Smooth muscle cell (in vitro differentiated cells): ENCODE measurements at regions not wholly inside any gene's neighbourhood (a gene's known extent, or its start where the extent isn't known, plus 50 kb on each side); places are given as distances from the start of the nearest gene placed in this dataset.
"Not testable (repeated sequence)": the region's sequence is repeated elsewhere in the genome, so short reads cannot be mapped to it uniquely, and the experiment has no call there.

ENCODE experiments used
- DNase-seq: peaks from one replicate; lab custom pipeline; 2025; ENCODE audit not compliant: unreplicated experiment; lab: John Stamatoyannopoulos, UW
- H2AFZ ChIP-seq: fragments of 200-600 bp; sonication (generic); 2 replicates; pipeline ENCODE4 v1.6.0; 2016; ENCODE audit warnings: antibody characterized with exemption, low read depth, mild to moderate bottlenecking
- H3F3A ChIP-seq: fragments of 200-600 bp; sonication (generic); 2 replicates; pipeline ENCODE4 v1.6.0; 2017; ENCODE audit warnings: antibody characterized with exemption, low read depth
- H3K27ac ChIP-seq: fragments of 200-600 bp; sonication (generic); 2 replicates; pipeline ENCODE4 v1.5.1; 2016; ENCODE audit warnings: low read depth, mild to moderate bottlenecking
- H3K27me3 ChIP-seq: fragments of 200-600 bp; sonication (generic); 2 replicates; pipeline ENCODE4 v1.6.1; 2016; ENCODE audit warnings: low read depth, mild to moderate bottlenecking
- H3K36me3 ChIP-seq: fragments of 200-600 bp; sonication (generic); 2 replicates; pipeline ENCODE4 v1.5.1; 2016; ENCODE audit warnings: low read depth
- H3K4me1 ChIP-seq: fragments of 200-600 bp; sonication (generic); 2 replicates; pipeline ENCODE4 v1.5.1; 2016; ENCODE audit warnings: low read depth
- H3K4me2 ChIP-seq: fragments of 200-600 bp; sonication (generic); 2 replicates; pipeline ENCODE4 v1.6.0; 2016; ENCODE audit warnings: mild to moderate bottlenecking
- H3K4me3 ChIP-seq: fragments of 200-600 bp; sonication (generic); 2 replicates; pipeline ENCODE4 v1.5.1; 2016; ENCODE audit warnings: mild to moderate bottlenecking
- H3K79me2 ChIP-seq: fragments of 200-600 bp; sonication (generic); 2 replicates; pipeline ENCODE4 v1.6.0; 2016; ENCODE audit warnings: low read depth, mild to moderate bottlenecking
- H3K9ac ChIP-seq: fragments of 200-600 bp; sonication (generic); 2 replicates; pipeline ENCODE4 v1.6.0; 2016; ENCODE audit warnings: low read depth
- H3K9me3 ChIP-seq: fragments of 200-600 bp; sonication (generic); replicated peaks from 2 replicates; pipeline ENCODE4 v1.5.1; 2016; ENCODE audit warnings: low read depth
- H4K20me1 ChIP-seq: fragments of 200-600 bp; sonication (generic); 2 replicates; pipeline ENCODE4 v1.6.0; 2016; ENCODE audit warnings: low read depth
- CTCF ChIP-seq: fragments of 200-600 bp; sonication (generic); IDR thresholded peaks from 2 replicates; pipeline ENCODE4 v1.5.1; 2017; ENCODE audit warnings: borderline replicate concordance, mild to moderate bottlenecking, antibody characterized with exemption; ENCODE audit not compliant: insufficient read depth, poor library complexity, severe bottlenecking
- WGBS: methylation state at CpG from one replicate; pipeline ENCODE4 v1.1.7; 2016; ENCODE audit warnings: low lambda C conversion rate; 5-methylcytosine and 5-hydroxymethylcytosine counted together

- H3K27me3 ChIP-seq: peaks cover 11% of the 10 kb centered on the region
- no peaks in the 10 kb centered on the region for H3F3A ChIP-seq
- H3K4me2 ChIP-seq: no peak overlapping the region
- H3K4me3 ChIP-seq: no peak overlapping the region
- no peak overlapping the region for H3K9ac ChIP-seq
- H4K20me1 ChIP-seq: no peaks in the 10 kb centered on the region
- H3K79me2 ChIP-seq: no peaks in the 10 kb centered on the region
- no peaks in the 10 kb centered on the region for H3K4me1 ChIP-seq
- no peak overlapping the region for H2AFZ ChIP-seq
- 93% methylated on average over 3 of the region's 3 CpGs for WGBS
- DNase-seq: no peak
- no peak for TF ChIP-seq CTCF
- H3K9me3 ChIP-seq: no peaks in the 10 kb centered on the region
- no peaks in the 10 kb centered on the region for H3K36me3 ChIP-seq
- no peak overlapping the region for H3K27ac ChIP-seq
Observed at GRCh38 chr6:12535586-12536314, 180.8 kb upstream of the PHACTR1 start.

- no peaks in the 10 kb centered on the region for H3K9me3 ChIP-seq
- no peak overlapping the region for H3K27ac ChIP-seq
- no peaks in the 10 kb centered on the region for H3F3A ChIP-seq
- H3K4me1 ChIP-seq: no peaks in the 10 kb centered on the region
- H3K36me3 ChIP-seq: no peaks in the 10 kb centered on the region
- H3K9ac ChIP-seq: no peak overlapping the region
- H2AFZ ChIP-seq: no peak overlapping the region
- H3K27me3 ChIP-seq: peaks cover 6% of the 10 kb centered on the region
- H4K20me1 ChIP-seq: no peaks in the 10 kb centered on the region
- no peak overlapping the region for H3K4me3 ChIP-seq
- H3K79me2 ChIP-seq: no peaks in the 10 kb centered on the region
- H3K4me2 ChIP-seq: peak overlapping the region; percentile 17
- 82% methylated on average over 5 of the region's 5 CpGs for WGBS
- no peak for DNase-seq
- TF ChIP-seq CTCF: no peak
Observed at GRCh38 chr6:12536416-12536815, 180.2 kb upstream of the PHACTR1 start.

GRCh38 chr6:12537389-12537788, 179.2 kb upstream of the PHACTR1 start:
- no peaks in the 10 kb centered on the region for H3K4me1 ChIP-seq
- peaks cover 6% of the 10 kb centered on the region for H3K27me3 ChIP-seq
- no peak overlapping the region for H3K27ac ChIP-seq
- H3F3A ChIP-seq: no peaks in the 10 kb centered on the region
- H3K79me2 ChIP-seq: no peaks in the 10 kb centered on the region
- 5% methylated on average over 5 of the region's 5 CpGs for WGBS
- H3K4me2 ChIP-seq: peak overlapping the region; percentile 17
- H3K9me3 ChIP-seq: no peaks in the 10 kb centered on the region
- H3K36me3 ChIP-seq: no peaks in the 10 kb centered on the region
- no peak for DNase-seq
- no peaks in the 10 kb centered on the region for H4K20me1 ChIP-seq
- TF ChIP-seq CTCF: no peak
- H2AFZ ChIP-seq: no peak overlapping the region
- no peak overlapping the region for H3K9ac ChIP-seq
- no peak overlapping the region for H3K4me3 ChIP-seq

- Histone ChIP-seq H3K27me3 (no peaks in the 10 kb centered on the region), H3K79me2 (no peaks in the 10 kb centered on the region), H3K36me3 (no peaks in the 10 kb centered on the region), H3K4me3 (no peak overlapping the region), H3K9ac (no peak overlapping the region), H4K20me1 (no peaks in the 10 kb centered on the region), H2AFZ (no peak overlapping the region), H3K9me3 (no peaks in the 10 kb centered on the region), H3F3A (no peaks in the 10 kb centered on the region), H3K4me1 (no peaks in the 10 kb centered on the region), H3K27ac (no peak overlapping the region), H3K4me2 (no peak overlapping the region)
- no peak for TF ChIP-seq CTCF
- no peak for DNase-seq
- 95% methylated on average over 9 of the region's 9 CpGs for WGBS
Observed at GRCh38 chr6:12538881-12539357, 177.6 kb upstream of the PHACTR1 start.

GRCh38 chr6:12542319-12543115, 174.1 kb upstream of the PHACTR1 start:
- not testable (repeated sequence) for H4K20me1 ChIP-seq, H3K4me3 ChIP-seq, H3K27me3 ChIP-seq, H3K4me2 ChIP-seq, H3K27ac ChIP-seq, DNase-seq, H3K9ac ChIP-seq, H3K36me3 ChIP-seq, H3K79me2 ChIP-seq, H2AFZ ChIP-seq, H3K4me1 ChIP-seq, H3K9me3 ChIP-seq, H3F3A ChIP-seq
- 97% methylated on average over 4 of the region's 4 CpGs for WGBS
